HT-29 (cell line): ENCODE measurements at regions not wholly inside any gene's neighbourhood (a gene's known extent, or its start where the extent isn't known, plus 50 kb on each side); places are given as distances from the start of the nearest gene placed in this dataset.
"Not testable (repeated sequence)": the region's sequence is repeated elsewhere in the genome, so short reads cannot be mapped to it uniquely, and the experiment has no call there.

Experiments
- DNase-seq: peaks from one replicate; pipeline ENCODE4 v3.0.0-alpha.2; 2015; ENCODE audit warnings: low spot score

DNA sequence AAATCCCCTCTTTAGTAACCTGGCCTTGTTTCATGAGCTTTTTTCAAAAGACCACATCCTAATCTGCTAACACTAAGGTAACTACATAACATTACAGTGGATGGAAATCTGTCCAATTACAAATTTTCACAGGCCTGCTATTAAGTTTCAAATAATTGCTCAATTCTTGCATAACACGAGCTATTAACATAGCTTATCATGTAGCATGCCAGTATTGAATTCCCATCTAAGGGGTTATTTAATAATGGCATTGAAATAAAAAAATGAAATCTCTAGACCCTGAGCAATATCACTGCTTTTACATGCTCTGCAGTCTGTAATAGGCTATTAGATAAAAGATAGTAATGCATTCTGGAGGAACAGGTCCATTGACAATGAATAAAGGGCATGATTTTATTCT is 748.3 kb upstream of the NECTIN3 start:
- DNase-seq = no peak

- DNase-seq = no peak
Measured at GRCh38 chr3:110324171-110324705, 747.4 kb upstream of the NECTIN3 start.

DNA sequence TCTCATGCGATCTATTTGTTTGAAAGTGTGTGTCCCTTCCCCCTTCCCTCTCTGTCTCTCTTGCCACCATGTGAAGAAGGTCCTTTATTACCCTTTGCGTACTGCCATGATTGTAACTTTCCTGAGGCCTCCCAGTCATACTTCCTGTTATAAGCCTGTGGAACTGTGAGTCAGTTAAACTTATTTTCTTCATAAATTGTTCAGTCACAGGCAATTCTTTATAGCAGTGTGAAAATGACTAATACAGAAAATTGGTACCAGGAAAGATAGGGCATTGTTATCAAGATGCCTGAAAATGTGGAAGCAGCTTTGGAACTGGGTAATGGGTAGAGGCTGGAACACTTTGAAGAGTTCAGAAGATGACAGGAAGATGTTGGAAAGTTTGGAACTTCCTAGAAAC is 743.7 kb upstream of the NECTIN3 start:
- DNase-seq = no peak

DNA sequence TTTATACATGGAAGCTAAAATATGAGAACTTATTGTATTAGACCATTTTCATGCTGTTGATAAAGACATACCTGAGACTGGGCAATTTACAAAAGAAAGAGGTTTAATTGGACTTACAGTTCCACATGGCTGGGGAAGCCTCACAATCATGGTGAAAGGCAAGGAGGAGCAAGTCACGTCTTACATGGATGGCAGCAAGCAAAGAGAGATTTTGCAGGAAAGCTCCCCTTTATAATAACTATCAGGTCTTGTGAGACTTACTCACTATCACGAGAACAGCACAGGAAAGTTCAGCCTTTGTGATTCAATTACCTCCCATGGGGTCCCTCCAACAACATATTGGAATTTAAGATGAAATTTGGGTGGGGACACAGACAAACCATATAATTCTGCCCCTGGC is 740.1 kb upstream of the NECTIN3 start:
- DNase-seq = not testable (repeated sequence)

DNA sequence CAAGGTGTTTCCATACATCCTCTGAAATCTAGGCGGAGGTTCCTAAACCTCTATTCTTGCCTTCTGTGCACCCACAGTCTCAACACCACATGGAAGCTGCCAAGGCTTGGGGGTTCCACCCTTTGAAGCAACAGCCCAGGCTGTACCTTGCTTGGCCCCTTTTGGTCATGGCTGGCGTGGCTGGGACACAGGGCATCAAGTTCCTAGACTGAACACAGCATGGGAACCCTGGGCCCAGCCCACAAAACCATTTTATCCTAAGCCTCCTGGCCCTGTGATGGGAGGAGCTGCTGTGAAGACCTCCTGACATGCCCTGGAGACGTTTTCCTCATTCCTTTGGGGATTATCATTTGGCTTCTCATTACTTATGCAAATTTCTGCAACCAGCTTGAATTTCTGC is 739.0 kb upstream of the NECTIN3 start:
- DNase-seq = no peak

GRCh38 chr3:110341047-110341446 is 730.6 kb upstream of the NECTIN3 start:
- no peak for DNase-seq

- no peak for DNase-seq
Measured at GRCh38 chr3:110343376-110343775, 728.2 kb upstream of the NECTIN3 start.

- DNase-seq = no peak
Measured at GRCh38 chr3:110343945-110344344, 727.7 kb upstream of the NECTIN3 start.

GRCh38 chr3:110344487-110344886 is 727.1 kb upstream of the NECTIN3 start:
- no peak for DNase-seq

GRCh38 chr3:110344897-110345767 is 726.5 kb upstream of the NECTIN3 start:
- DNase-seq = peak; percentile 60

DNA sequence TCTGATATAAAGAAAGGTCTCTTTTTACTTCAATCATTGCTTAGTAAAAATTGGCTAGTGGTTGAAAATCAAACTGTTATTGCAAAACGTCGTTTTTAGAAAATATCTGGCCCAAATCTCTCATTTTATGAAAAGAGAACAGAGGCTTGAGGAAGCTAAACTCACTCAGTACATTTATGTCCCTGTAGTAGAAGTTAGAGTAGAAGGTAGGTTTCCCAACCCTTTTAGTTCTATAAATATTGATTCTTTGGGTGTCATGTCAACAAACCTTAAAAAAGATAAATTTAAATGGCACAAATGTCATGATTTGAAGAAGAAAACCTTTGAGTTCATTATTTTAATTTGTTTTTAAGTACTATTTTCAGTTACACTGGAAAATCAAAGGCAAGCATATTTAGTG is 722.3 kb upstream of the NECTIN3 start:
- DNase-seq = no peak

- no peak for DNase-seq
Measured at GRCh38 chr3:110352841-110353604, 718.6 kb upstream of the NECTIN3 start.

- no peak for DNase-seq
Measured at GRCh38 chr3:110362751-110363150, 708.9 kb upstream of the NECTIN3 start.

GRCh38 chr3:110367289-110367688 is 704.3 kb upstream of the NECTIN3 start:
- DNase-seq = not testable (repeated sequence)

GRCh38 chr3:110375751-110376518 is 695.7 kb upstream of the NECTIN3 start:
- peak; percentile 53 for DNase-seq

GRCh38 chr3:110378481-110378880 is 693.1 kb upstream of the NECTIN3 start:
- no peak for DNase-seq

DNA sequence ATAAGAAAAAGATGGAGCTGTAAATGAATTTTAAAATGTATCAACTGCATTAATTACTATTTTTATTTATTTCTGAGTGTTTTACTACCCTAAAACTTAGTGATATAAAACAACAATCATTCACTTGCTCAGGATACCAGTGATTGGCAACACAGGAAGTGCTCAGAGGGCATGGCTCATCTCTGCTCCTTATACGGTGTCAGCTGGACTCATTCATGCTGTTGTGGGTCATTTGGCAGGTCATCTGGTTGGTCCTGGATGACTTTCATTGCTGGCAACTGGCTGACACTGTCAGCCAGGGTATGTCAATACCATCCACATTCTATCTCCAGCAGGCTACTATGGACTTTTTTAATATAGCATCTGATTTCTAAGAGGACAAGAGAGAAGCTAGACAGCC is 689.6 kb upstream of the NECTIN3 start:
- DNase-seq = no peak

DNA sequence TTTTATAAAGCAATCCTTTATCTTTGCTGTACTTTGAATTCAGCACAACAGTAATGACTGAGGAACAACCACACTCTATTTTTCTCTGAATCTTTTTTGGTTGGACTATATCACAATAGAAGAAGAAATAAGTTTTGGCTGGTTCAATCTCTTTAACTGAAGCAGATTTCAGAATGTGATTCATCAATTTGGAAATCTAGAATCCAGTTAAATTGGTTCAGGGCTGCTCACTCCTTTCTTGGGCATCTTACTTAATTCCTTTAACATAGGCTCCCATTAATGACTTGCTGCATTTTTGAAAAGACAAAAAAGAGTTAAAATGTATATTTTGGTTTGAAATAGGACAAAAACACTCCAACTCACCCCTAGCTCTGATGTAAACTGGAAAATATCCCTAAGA is 688.3 kb upstream of the NECTIN3 start:
- no peak for DNase-seq

DNA sequence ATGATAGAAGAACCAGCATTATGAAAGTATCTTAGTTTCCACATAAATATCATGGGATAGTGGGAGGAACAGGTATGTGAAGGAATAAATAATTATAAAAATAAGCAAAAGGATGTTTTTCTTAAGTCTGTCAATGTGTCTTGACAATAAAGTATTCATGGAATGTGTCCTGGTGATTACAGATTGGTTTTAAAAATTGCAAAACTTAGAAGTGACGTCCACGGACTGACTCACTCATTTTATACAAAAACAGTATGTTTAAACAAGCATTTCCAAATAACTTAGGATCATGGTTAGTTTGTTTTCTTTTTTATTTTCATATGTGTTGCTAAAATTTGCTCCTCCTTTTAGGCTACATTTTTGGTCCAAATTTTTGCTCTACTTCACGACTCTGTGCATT is 687.0 kb upstream of the NECTIN3 start:
- DNase-seq = no peak

DNA sequence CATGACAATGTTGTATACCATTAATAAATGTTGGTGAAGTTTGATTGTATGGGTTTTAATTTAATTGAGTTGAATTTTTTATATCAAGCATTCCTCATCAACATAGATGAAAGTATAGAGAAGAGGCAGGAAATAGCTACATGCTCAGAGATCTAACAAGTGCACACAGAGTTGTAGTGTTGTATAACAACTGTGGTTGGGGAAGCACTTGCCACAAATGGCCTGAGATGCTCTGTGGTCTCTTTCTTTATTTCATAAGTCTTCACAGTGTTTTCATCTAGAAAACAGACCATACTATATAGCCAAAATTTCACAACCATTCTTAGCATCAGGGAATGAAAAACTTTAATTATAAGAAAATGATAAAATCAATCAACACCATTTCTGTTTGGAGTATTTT is 682.6 kb upstream of the NECTIN3 start:
- DNase-seq = no peak

DNA sequence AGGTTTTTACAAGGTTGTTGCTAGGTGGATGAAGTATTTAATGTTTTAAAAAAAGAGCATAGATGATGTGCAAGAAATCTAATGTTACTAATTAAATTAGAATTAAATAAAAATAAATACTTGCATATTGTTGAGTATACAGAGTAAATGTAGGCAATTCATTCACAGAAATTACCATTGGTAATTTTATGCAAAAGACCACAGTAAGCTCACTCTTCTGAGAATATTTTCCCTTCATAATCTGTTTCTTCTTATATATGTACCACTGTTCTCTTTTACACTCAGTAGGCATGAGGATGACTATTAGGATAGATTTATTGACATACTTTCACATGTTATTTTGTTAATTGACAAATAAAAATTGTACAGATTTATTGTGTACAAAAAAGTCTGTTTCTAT is 681.2 kb upstream of the NECTIN3 start:
- DNase-seq = no peak

GRCh38 chr3:110391042-110391441 is 680.6 kb upstream of the NECTIN3 start:
- DNase-seq = no peak
